AG09309 (cell line): ENCODE measurements at regions not wholly inside any gene's neighbourhood (a gene's known extent, or its start where the extent isn't known, plus 50 kb on each side); places are given as distances from the start of the nearest gene placed in this dataset.

Experiments
- DNase-seq: peaks from one replicate; pipeline ENCODE4 v3.0.0-alpha.2; 2010; ENCODE audit warnings: low read depth
- H3K4me3 ChIP-seq: 2 replicates; pipeline ENCODE4 v1.5.1; 2011; ENCODE audit warnings: mild to moderate bottlenecking, low read depth, low read length, moderate library complexity; ENCODE audit not compliant: control insufficient read depth
- TF ChIP-seq, protein P1 (sequence below): IDR thresholded peaks from 2 replicates; pipeline ENCODE4 v1.5.1; 2011; ENCODE audit warnings: mild to moderate bottlenecking, low read depth, low read length, inconsistent platforms; ENCODE audit not compliant: insufficient read depth, control insufficient read depth; ENCODE audit errors: missing control alignments

DNA sequence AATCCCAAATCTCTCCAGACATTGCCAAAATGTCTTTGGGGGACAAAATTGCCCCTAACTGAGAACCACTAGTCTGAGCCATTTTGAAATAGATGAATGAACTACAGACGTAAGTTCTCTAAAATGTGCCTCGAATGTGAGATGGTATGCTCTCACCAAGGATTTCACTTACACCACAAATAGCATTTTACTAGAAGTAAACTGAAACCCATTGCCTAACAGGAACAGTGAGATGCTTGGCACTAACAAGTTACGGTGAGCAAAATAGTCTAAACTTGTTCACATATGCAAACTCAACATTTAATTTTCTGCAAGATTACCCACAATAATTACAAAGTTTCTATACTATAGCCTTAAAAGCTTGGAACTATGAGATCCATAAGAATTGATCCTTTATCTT lies 343.6 kb upstream of the ESRRG start:
- TF ChIP-seq, protein P1, sequence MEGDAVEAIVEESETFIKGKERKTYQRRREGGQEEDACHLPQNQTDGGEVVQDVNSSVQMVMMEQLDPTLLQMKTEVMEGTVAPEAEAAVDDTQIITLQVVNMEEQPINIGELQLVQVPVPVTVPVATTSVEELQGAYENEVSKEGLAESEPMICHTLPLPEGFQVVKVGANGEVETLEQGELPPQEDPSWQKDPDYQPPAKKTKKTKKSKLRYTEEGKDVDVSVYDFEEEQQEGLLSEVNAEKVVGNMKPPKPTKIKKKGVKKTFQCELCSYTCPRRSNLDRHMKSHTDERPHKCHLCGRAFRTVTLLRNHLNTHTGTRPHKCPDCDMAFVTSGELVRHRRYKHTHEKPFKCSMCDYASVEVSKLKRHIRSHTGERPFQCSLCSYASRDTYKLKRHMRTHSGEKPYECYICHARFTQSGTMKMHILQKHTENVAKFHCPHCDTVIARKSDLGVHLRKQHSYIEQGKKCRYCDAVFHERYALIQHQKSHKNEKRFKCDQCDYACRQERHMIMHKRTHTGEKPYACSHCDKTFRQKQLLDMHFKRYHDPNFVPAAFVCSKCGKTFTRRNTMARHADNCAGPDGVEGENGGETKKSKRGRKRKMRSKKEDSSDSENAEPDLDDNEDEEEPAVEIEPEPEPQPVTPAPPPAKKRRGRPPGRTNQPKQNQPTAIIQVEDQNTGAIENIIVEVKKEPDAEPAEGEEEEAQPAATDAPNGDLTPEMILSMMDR = no peak
- no peak overlapping the region for H3K4me3 ChIP-seq
- no peak for DNase-seq

DNA sequence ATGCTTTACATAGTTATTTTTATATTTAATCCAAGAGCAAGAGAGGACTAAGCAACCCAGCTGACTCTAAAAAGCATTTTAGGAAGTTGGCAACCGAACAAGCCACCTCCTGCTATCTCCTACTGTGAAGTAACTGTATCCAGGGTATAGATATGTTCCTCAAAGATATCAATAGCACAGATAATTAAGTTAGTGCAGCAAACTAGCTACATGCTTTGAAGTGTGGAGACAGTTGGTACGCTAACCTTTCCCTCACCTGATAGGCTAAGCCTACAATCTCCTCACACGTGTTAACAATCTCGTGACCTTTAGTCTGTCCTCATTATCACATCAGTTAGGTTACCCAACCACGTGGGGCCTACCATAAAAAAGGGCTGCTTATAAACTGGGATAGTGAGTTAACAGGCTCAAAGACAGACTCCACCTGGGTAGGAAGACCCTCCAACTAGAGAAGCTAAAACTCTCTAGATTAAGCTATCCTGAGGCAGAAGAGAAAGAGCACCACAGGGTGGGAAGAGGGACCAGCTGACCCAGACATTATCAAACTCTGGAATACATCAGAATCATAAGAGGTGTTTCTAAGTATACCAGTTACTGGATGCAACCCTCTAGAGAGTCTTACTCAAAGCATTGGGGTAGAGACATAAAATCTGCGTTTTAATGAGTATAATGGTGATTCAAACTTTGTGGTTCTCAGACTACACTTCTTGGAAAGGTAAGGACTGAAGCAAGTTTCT lies 340.1 kb upstream of the ESRRG start:
- TF ChIP-seq, protein P1 = no peak
- H3K4me3 ChIP-seq = no peak overlapping the region
- DNase-seq = no peak

DNA sequence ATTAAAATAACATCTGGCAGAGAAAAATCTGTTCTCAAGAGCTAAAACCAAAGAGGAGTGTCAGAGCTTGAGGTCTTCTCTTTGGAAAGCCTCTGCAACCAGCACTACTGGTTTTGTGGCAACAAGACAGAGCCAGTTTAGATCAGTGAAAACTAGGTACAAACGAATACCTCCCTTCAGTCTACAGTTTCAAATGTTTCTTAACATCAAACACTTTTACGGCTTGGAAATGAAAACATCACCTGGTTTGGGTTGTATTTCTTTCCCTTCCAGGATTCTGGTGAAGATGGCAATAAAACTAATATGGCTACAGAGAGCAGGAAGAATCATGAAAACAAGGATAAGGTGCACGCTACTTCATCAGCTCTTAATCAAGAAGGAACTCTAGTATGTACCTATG lies 339.4 kb upstream of the ESRRG start:
- TF ChIP-seq, protein P1 = no peak
- no peak for DNase-seq
- H3K4me3 ChIP-seq = no peak overlapping the region

DNA sequence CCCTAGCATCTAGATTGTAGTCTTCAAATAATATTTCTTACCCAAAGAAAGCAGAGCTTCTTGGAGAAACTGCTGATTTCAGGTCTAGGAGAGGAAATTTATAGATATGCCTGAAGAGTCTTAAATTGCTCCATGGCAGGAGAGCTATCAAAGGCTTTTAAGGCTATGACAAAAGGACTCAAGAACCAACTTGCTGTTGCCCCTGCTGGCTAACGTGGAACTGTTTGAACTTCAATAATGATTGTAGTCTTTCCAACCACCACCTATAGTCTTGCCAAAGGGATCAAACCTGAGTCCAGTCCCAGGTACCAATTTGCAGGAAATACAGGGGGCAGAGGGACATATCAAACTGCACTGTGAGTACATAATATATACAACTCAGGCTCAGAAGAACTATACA lies 336.2 kb upstream of the ESRRG start:
- no peak overlapping the region for H3K4me3 ChIP-seq
- TF ChIP-seq, protein P1 = no peak
- no peak for DNase-seq

DNA sequence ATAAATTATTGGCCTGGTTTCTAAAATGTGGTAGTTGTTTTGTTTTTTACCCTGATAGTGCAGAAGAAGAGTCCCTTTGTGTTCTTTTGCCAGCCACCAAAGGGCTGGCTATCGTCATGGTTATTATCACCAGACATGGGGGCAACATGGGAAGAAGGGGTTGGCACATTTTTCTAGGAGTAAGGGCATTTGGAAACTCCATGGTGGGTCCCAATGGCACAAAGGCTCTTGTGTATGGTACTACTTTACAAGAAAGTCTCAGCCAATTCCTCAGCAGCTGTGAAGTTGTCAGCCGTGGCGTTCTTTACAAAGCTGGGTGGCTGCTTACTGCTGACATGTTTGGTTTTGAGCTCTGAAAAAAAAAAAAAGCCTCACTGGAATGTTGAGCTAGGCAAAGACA lies 330.4 kb upstream of the ESRRG start:
- TF ChIP-seq, protein P1 = no peak
- no peak for DNase-seq
- H3K4me3 ChIP-seq = no peak overlapping the region

DNA sequence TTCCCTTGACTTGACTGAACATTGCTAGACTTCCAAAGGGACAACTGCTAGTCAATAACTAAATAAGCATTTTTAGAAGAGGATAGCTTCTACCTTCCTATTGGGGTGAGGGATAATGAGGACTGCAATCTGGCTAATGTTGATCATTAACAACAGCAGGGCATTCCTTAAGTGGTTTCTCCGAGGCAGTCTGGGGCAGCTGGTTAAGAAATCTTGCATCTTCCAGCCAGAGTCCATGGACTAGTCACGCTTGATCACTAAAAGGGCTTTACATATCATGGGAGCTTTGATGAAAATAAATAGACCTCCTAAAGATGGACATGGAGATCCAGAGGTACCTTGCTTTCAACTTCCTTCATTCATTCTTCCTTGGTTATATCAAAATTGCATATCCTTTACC lies 329.4 kb upstream of the ESRRG start:
- TF ChIP-seq, protein P1 = no peak
- DNase-seq = no peak

More for the DNA sequence above, 329.4 kb upstream of the ESRRG start:
- H3K4me3 ChIP-seq = no peak overlapping the region
